Activated T-helper 17 cell treated with anti-CD3 and anti-CD28 coated beads, Interleukin-2, amount 50 U/mL, for 72 hours (primary cell): ENCODE measurements at regions not wholly inside any gene's neighbourhood (a gene's known extent, or its start where the extent isn't known, plus 50 kb on each side); places are given as distances from the start of the nearest gene placed in this dataset.
"Not testable (repeated sequence)": the region's sequence is repeated elsewhere in the genome, so short reads cannot be mapped to it uniquely, and the experiment has no call there.

Experiments
- ATAC-seq: fragments of 150-1000 bp; cut with Tn5 transposase; replicated peaks from 2 replicates; pipeline ENCODE4 v1.10.0; 2021; ENCODE audit warnings: mild to moderate bottlenecking, moderate library complexity
- H3K27ac Mint-ChIP-seq: one replicate; pipeline ENCODE4 v1.8.0; 2022; ENCODE audit warnings: mixed read lengths
- H3K27me3 Mint-ChIP-seq: one replicate; pipeline ENCODE4 v1.8.0; 2022; ENCODE audit warnings: mixed read lengths
- H3K36me3 Mint-ChIP-seq: one replicate; pipeline ENCODE4 v1.8.0; 2022; ENCODE audit warnings: low read depth, mild to moderate bottlenecking, mixed read lengths
- H3K4me1 Mint-ChIP-seq: one replicate; pipeline ENCODE4 v1.8.0; 2022; ENCODE audit warnings: mixed read lengths
- H3K4me3 Mint-ChIP-seq: one replicate; pipeline ENCODE4 v1.8.0; 2022; ENCODE audit warnings: mild to moderate bottlenecking, mixed read lengths
- H3K9me3 Mint-ChIP-seq: one replicate; pipeline ENCODE4 v1.8.0; 2022; ENCODE audit warnings: mixed read lengths

- peak overlapping the region; percentile 82 for H3K4me3 Mint-ChIP-seq
- H3K36me3 Mint-ChIP-seq, H3K27me3 Mint-ChIP-seq, ATAC-seq, H3K9me3 Mint-ChIP-seq, H3K4me1 Mint-ChIP-seq: not testable (repeated sequence)
- H3K27ac Mint-ChIP-seq, result peak overlapping the region; percentile 90
Observed at GRCh38 chr11:67804435-67805252, 130.2 kb upstream of the ALDH3B2 start.

GRCh38 chr11:67803519-67803918 lies 129.1 kb upstream of the ALDH3B2 start:
- H3K4me3 Mint-ChIP-seq, H3K27me3 Mint-ChIP-seq, H3K9me3 Mint-ChIP-seq, ATAC-seq, H3K4me1 Mint-ChIP-seq, H3K27ac Mint-ChIP-seq, H3K36me3 Mint-ChIP-seq: not testable (repeated sequence)

- not testable (repeated sequence) for H3K27ac Mint-ChIP-seq, H3K9me3 Mint-ChIP-seq, ATAC-seq, H3K4me3 Mint-ChIP-seq, H3K27me3 Mint-ChIP-seq, H3K36me3 Mint-ChIP-seq, H3K4me1 Mint-ChIP-seq
Observed at GRCh38 chr11:67803055-67803454, 128.6 kb upstream of the ALDH3B2 start.

GRCh38 chr11:67802623-67803022 lies 128.2 kb upstream of the ALDH3B2 start:
- not testable (repeated sequence) for H3K36me3 Mint-ChIP-seq, H3K4me1 Mint-ChIP-seq, H3K9me3 Mint-ChIP-seq, H3K27me3 Mint-ChIP-seq, H3K4me3 Mint-ChIP-seq, H3K27ac Mint-ChIP-seq, ATAC-seq

- not testable (repeated sequence) for H3K27ac Mint-ChIP-seq, H3K9me3 Mint-ChIP-seq, H3K4me1 Mint-ChIP-seq, ATAC-seq, H3K36me3 Mint-ChIP-seq, H3K4me3 Mint-ChIP-seq, H3K27me3 Mint-ChIP-seq
Observed at GRCh38 chr11:67801397-67801796, 127.0 kb upstream of the ALDH3B2 start.

GRCh38 chr11:67800591-67800990 lies 126.2 kb upstream of the ALDH3B2 start:
- H3K36me3 Mint-ChIP-seq, H3K27me3 Mint-ChIP-seq, H3K9me3 Mint-ChIP-seq: not testable (repeated sequence)

GRCh38 chr11:67799808-67800207 lies 125.4 kb upstream of the ALDH3B2 start:
- H3K4me1 Mint-ChIP-seq, H3K9me3 Mint-ChIP-seq, ATAC-seq, H3K27me3 Mint-ChIP-seq, H3K36me3 Mint-ChIP-seq, H3K27ac Mint-ChIP-seq, H3K4me3 Mint-ChIP-seq: not testable (repeated sequence)

More at GRCh38 chr11:67800591-67800990, 126.2 kb upstream of the ALDH3B2 start:
- not testable (repeated sequence) for H3K4me3 Mint-ChIP-seq, H3K27ac Mint-ChIP-seq, ATAC-seq, H3K4me1 Mint-ChIP-seq

GRCh38 chr11:67797726-67798521 lies 123.5 kb upstream of the ALDH3B2 start:
- not testable (repeated sequence) for H3K36me3 Mint-ChIP-seq, H3K4me1 Mint-ChIP-seq, H3K27me3 Mint-ChIP-seq, ATAC-seq, H3K9me3 Mint-ChIP-seq, H3K4me3 Mint-ChIP-seq
- H3K27ac Mint-ChIP-seq, result peak overlapping the region; percentile 60

- H3K4me1 Mint-ChIP-seq, result peaks cover 8% of the 10 kb centered on the region
- H3K27ac Mint-ChIP-seq, result no peak overlapping the region
- H3K9me3 Mint-ChIP-seq, result no peaks in the 10 kb centered on the region
- no peaks in the 10 kb centered on the region for H3K27me3 Mint-ChIP-seq
- no peaks in the 10 kb centered on the region for H3K36me3 Mint-ChIP-seq
- ATAC-seq, result no peak
- H3K4me3 Mint-ChIP-seq, result no peak overlapping the region
Observed at GRCh38 chr11:67795746-67796145, 121.3 kb upstream of the ALDH3B2 start.

- H3K36me3 Mint-ChIP-seq, H3K9me3 Mint-ChIP-seq, H3K27ac Mint-ChIP-seq, ATAC-seq, H3K4me1 Mint-ChIP-seq, H3K4me3 Mint-ChIP-seq, H3K27me3 Mint-ChIP-seq: not testable (repeated sequence)
Observed at GRCh38 chr11:67793750-67794149, 119.3 kb upstream of the ALDH3B2 start.

- H3K27ac Mint-ChIP-seq, H3K4me3 Mint-ChIP-seq, ATAC-seq, H3K27me3 Mint-ChIP-seq, H3K36me3 Mint-ChIP-seq, H3K4me1 Mint-ChIP-seq, H3K9me3 Mint-ChIP-seq: not testable (repeated sequence)
Observed at GRCh38 chr11:67792273-67792990, 118.0 kb upstream of the ALDH3B2 start.

- H3K9me3 Mint-ChIP-seq, H3K4me1 Mint-ChIP-seq, H3K27me3 Mint-ChIP-seq, H3K36me3 Mint-ChIP-seq, ATAC-seq, H3K27ac Mint-ChIP-seq, H3K4me3 Mint-ChIP-seq: not testable (repeated sequence)
Observed at GRCh38 chr11:67791598-67792170, 117.3 kb upstream of the ALDH3B2 start.

- H3K4me1 Mint-ChIP-seq, H3K27me3 Mint-ChIP-seq, H3K36me3 Mint-ChIP-seq, H3K9me3 Mint-ChIP-seq, ATAC-seq, H3K27ac Mint-ChIP-seq, H3K4me3 Mint-ChIP-seq: not testable (repeated sequence)
Observed at GRCh38 chr11:67788341-67788695, 113.9 kb upstream of the ALDH3B2 start.

GRCh38 chr11:67787681-67788340 lies 113.4 kb upstream of the ALDH3B2 start:
- H3K4me3 Mint-ChIP-seq, H3K4me1 Mint-ChIP-seq, ATAC-seq, H3K27ac Mint-ChIP-seq, H3K9me3 Mint-ChIP-seq, H3K27me3 Mint-ChIP-seq, H3K36me3 Mint-ChIP-seq: not testable (repeated sequence)
